GM12878 (cell line): ENCODE measurements at regions not wholly inside any gene's neighbourhood (a gene's known extent, or its start where the extent isn't known, plus 50 kb on each side); places are given as distances from the start of the nearest gene placed in this dataset.

Source experiments
- CHD4 ChIP-seq: fragments of 200-600 bp; sonication (generic); IDR thresholded peaks from 2 replicates; pipeline ENCODE4 v1.6.1; 2016; ENCODE audit warnings: mild to moderate bottlenecking
- EED ChIP-seq: sonication (generic); IDR thresholded peaks from 2 replicates; pipeline ENCODE4 v1.6.1; 2016; ENCODE audit warnings: antibody characterized with exemption, low read depth
- EP300 ChIP-seq, 2 experiments: fragments of 150-350 bp in 1 of 2; IDR thresholded peaks; 2 replicates each; pipeline ENCODE4 v1.6.1; 2011 to 2012; ENCODE audit warnings: low read depth in 2 of 2, low read length in 2 of 2, borderline replicate concordance in 1 of 2, improper control_type of control experiment in 1 of 2, inconsistent platforms in 1 of 2; ENCODE audit not compliant: control insufficient read depth in 1 of 2
- EZH2 ChIP-seq: IDR thresholded peaks from 2 replicates; pipeline ENCODE4 v1.6.1; 2012; ENCODE audit warnings: low read depth, mild to moderate bottlenecking, control low read depth, inconsistent platforms, low read length, borderline replicate concordance; ENCODE audit not compliant: control insufficient read depth
- GABPA ChIP-seq: IDR thresholded peaks from 2 replicates; pipeline ENCODE4 v1.6.1; 2014; ENCODE audit warnings: antibody characterized with exemption, low read depth, mild to moderate bottlenecking, inconsistent platforms
- HCFC1 ChIP-seq: fragments of 150-350 bp; IDR thresholded peaks from 2 replicates; pipeline ENCODE4 v1.6.1; 2014; ENCODE audit warnings: low read length
- POLR2A ChIP-seq: IDR thresholded peaks from 2 replicates; pipeline ENCODE4 v1.6.1; 2011; ENCODE audit warnings: low read depth, mild to moderate bottlenecking, low read length
- RAD51 ChIP-seq: fragments of 450-650 bp; IDR thresholded peaks from 2 replicates; pipeline ENCODE4 v1.6.1; 2016; ENCODE audit warnings: moderate library complexity, mild to moderate bottlenecking, inconsistent platforms
- TAF1 ChIP-seq: IDR thresholded peaks from 2 replicates; pipeline ENCODE4 v1.6.1; 2011; ENCODE audit warnings: mild to moderate bottlenecking, low read depth, low read length, borderline replicate concordance
- ZNF207 ChIP-seq: fragments of 450-650 bp; IDR thresholded peaks from 2 replicates; pipeline ENCODE4 v1.6.1; 2014; ENCODE audit warnings: antibody characterized with exemption, mild to moderate bottlenecking, borderline replicate concordance
- TF ChIP-seq, protein P1 (sequence below), 3 experiments: IDR thresholded peaks in 2 of 3; conservative IDR thresholded peaks in 1 of 3; 2 replicates each; pipeline ENCODE4 v1.5.1; 2011; ENCODE audit warnings: low read depth in 3 of 3, low read length in 3 of 3, mild to moderate bottlenecking in 3 of 3, control low read depth in 2 of 3, moderate library complexity in 2 of 3, inconsistent platforms in 1 of 3, mixed read lengths in 1 of 3; ENCODE audit not compliant: control insufficient read depth in 2 of 3, insufficient read depth in 1 of 3; ENCODE audit errors: extremely low read depth in 1 of 3
- TF ChIP-seq, protein P2 (sequence below): IDR thresholded peaks from 2 replicates; pipeline ENCODE4 v1.6.1; 2011; ENCODE audit warnings: low read depth, mild to moderate bottlenecking, low read length, moderate library complexity, borderline replicate concordance; ENCODE audit errors: extremely low read depth
- TF ChIP-seq, protein P3 (sequence below): fragments of 450-650 bp; IDR thresholded peaks from 2 replicates; pipeline ENCODE4 v1.6.1; 2014; ENCODE audit warnings: mild to moderate bottlenecking
- TF ChIP-seq, protein P4 (sequence below): IDR thresholded peaks from 2 replicates; pipeline ENCODE4 v1.6.1; 2012; ENCODE audit warnings: low read depth, low read length, improper control_type of control experiment

DNA sequence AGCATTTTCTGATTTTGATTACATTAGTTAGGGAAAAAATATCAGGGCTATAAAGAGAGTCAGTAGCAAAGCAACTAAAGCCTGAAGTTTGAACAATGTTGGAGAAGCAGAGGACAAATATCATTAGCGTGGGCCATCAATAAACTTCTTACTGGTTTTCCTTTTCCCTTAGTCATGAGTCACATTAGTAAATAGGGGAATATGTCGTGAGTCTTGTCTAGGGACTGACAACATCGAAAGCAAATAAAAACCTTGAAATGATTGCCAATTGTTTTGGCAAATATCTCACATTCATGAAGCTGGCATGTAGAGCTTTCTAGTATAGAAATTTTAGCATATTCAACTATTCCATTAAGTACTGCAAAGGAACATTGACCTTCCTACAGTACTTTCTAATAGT lies 806.0 kb upstream of the SORCS1 start:
- TF ChIP-seq, protein P1, sequence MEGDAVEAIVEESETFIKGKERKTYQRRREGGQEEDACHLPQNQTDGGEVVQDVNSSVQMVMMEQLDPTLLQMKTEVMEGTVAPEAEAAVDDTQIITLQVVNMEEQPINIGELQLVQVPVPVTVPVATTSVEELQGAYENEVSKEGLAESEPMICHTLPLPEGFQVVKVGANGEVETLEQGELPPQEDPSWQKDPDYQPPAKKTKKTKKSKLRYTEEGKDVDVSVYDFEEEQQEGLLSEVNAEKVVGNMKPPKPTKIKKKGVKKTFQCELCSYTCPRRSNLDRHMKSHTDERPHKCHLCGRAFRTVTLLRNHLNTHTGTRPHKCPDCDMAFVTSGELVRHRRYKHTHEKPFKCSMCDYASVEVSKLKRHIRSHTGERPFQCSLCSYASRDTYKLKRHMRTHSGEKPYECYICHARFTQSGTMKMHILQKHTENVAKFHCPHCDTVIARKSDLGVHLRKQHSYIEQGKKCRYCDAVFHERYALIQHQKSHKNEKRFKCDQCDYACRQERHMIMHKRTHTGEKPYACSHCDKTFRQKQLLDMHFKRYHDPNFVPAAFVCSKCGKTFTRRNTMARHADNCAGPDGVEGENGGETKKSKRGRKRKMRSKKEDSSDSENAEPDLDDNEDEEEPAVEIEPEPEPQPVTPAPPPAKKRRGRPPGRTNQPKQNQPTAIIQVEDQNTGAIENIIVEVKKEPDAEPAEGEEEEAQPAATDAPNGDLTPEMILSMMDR (IDR thresholded peaks at IDR 0.05 in 2 of 3, conservative IDR thresholded peaks at IDR 0.05 in 1 of 3; ENCODE audit: control insufficient read depth in 2 of 3, extremely low read depth in 1 of 3, insufficient read depth in 1 of 3, low read depth in 3 of 3, low read length in 3 of 3), result no peak
- no peak for TF ChIP-seq TAF1
- TF ChIP-seq GABPA, result no peak
- TF ChIP-seq ZNF207, result no peak
- no peak for TF ChIP-seq EED
- TF ChIP-seq, protein P2, sequence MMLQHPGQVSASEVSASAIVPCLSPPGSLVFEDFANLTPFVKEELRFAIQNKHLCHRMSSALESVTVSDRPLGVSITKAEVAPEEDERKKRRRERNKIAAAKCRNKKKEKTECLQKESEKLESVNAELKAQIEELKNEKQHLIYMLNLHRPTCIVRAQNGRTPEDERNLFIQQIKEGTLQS, result no peak
- TF ChIP-seq CHD4, result no peak
- TF ChIP-seq EZH2, result no peak
- no peak for TF ChIP-seq POLR2A
- no peak for TF ChIP-seq RAD51
- TF ChIP-seq HCFC1, result no peak
- TF ChIP-seq EP300 (IDR thresholded peaks at IDR 0.05; ENCODE audit: borderline replicate concordance in 1 of 2, control insufficient read depth in 1 of 2, low read depth in 2 of 2, low read length in 2 of 2), result no peak
- TF ChIP-seq, protein P3, sequence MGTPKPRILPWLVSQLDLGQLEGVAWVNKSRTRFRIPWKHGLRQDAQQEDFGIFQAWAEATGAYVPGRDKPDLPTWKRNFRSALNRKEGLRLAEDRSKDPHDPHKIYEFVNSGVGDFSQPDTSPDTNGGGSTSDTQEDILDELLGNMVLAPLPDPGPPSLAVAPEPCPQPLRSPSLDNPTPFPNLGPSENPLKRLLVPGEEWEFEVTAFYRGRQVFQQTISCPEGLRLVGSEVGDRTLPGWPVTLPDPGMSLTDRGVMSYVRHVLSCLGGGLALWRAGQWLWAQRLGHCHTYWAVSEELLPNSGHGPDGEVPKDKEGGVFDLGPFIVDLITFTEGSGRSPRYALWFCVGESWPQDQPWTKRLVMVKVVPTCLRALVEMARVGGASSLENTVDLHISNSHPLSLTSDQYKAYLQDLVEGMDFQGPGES, result no peak
- TF ChIP-seq, protein P4, sequence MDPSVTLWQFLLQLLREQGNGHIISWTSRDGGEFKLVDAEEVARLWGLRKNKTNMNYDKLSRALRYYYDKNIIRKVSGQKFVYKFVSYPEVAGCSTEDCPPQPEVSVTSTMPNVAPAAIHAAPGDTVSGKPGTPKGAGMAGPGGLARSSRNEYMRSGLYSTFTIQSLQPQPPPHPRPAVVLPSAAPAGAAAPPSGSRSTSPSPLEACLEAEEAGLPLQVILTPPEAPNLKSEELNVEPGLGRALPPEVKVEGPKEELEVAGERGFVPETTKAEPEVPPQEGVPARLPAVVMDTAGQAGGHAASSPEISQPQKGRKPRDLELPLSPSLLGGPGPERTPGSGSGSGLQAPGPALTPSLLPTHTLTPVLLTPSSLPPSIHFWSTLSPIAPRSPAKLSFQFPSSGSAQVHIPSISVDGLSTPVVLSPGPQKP, result no peak
